GM12878 (cell line): ENCODE measurements at regions not wholly inside any gene's neighbourhood (a gene's known extent, or its start where the extent isn't known, plus 50 kb on each side); places are given as distances from the start of the nearest gene placed in this dataset.

Experiments
- ATAC-seq: fragments of 200-7000 bp; cut with Tn5 transposase; 3 replicates; pipeline ENCODE4 v1.9.1; 2020; ENCODE audit warnings: mild to moderate bottlenecking, moderate library complexity
- BruUV-seq: library from RNA; stranded (reverse); fragments of 400-500 nt; replicated peaks from 2 replicates; lab custom pipeline; 2021; lab: Mats Ljungman, UMichigan
- CTCF ChIA-PET: fragments of 300-600 bp; sonication (Branson Sonifier 250); formaldehyde crosslinking; extraction: SDS; loops from one replicate; lab custom pipeline; 2021; ENCODE audit warnings: inconsistent platforms; lab: Yijun Ruan, JAX
- POLR2A ChIA-PET: fragments of 350-600 bp; formaldehyde crosslinking; extraction: SDS; loops from one replicate; lab custom pipeline; 2021; ENCODE audit warnings: inconsistent platforms; lab: Charles Lee
- RAD21 ChIA-PET: fragments of 300-600 bp; sonication (Branson Sonifier 250); formaldehyde crosslinking; loops from one replicate; lab custom pipeline; 2023; ENCODE audit warnings: antibody characterized with exemption; ENCODE audit not compliant: unreplicated experiment; lab: Charles Lee
- SMC1A ChIA-PET: fragments of 300-600 bp; sonication (Branson Sonifier 250); formaldehyde crosslinking; loops from one replicate; lab custom pipeline; 2023; ENCODE audit not compliant: unreplicated experiment, uncharacterized antibody; lab: Charles Lee
- DNase-seq: peaks from one replicate; pipeline ENCODE4 v3.0.0-alpha.2; 2011; ENCODE audit warnings: low read depth, low spot score
- FAIRE-seq: peaks from 3 replicates; lab custom pipeline; 2011; peaks lifted over from hg19 to GRCh38; lab: Jason Lieb, UNC
- H2AFZ ChIP-seq: 2 replicates; pipeline ENCODE4 v1.6.0; 2011; ENCODE audit warnings: low read depth, low read length, control low read depth; ENCODE audit not compliant: control insufficient read depth
- H3K27ac ChIP-seq: 2 replicates; pipeline ENCODE4 v1.5.1; 2011; ENCODE audit warnings: control low read depth; ENCODE audit not compliant: control insufficient read depth, insufficient read depth
- H3K27me3 ChIP-seq, 2 experiments: replicated peaks in 1 of 2; 2 replicates each; pipeline versions ENCODE4 v1.6.0 to v1.6.1; 2011; ENCODE audit warnings: low read length in 1 of 2; ENCODE audit not compliant: control insufficient read depth in 2 of 2, insufficient read depth in 2 of 2
- H3K36me3 ChIP-seq, 2 experiments: 2 replicates each; pipeline ENCODE4 v1.5.1; 2011; ENCODE audit warnings: low read length in 1 of 2; ENCODE audit not compliant: control insufficient read depth in 2 of 2, insufficient read depth in 2 of 2
- H3K4me1 ChIP-seq: 2 replicates; pipeline ENCODE4 v1.6.1; 2011; ENCODE audit warnings: mild to moderate bottlenecking, low read length, moderate library complexity, mixed read lengths; ENCODE audit not compliant: control insufficient read depth, insufficient read depth
- H3K4me2 ChIP-seq: 2 replicates; pipeline ENCODE4 v1.6.0; 2011; ENCODE audit warnings: control low read depth; ENCODE audit not compliant: control insufficient read depth, insufficient read depth
- H3K4me3 ChIP-seq: fragments of 200-600 bp; sonication (generic); 2 replicates; pipeline ENCODE4 v1.5.1; 2016
- H3K79me2 ChIP-seq: 2 replicates; pipeline ENCODE4 v1.6.0; 2011; ENCODE audit warnings: low read length; ENCODE audit not compliant: control insufficient read depth, insufficient read depth
- H3K9ac ChIP-seq: 2 replicates; pipeline ENCODE4 v1.8.0; 2011; ENCODE audit warnings: low read length, control low read depth, mixed read lengths; ENCODE audit not compliant: control insufficient read depth, insufficient read depth
- H3K9me3 ChIP-seq: replicated peaks from 3 replicates; pipeline ENCODE4 v1.5.1; 2011; ENCODE audit warnings: mild to moderate bottlenecking, low read length; ENCODE audit not compliant: control insufficient read depth, insufficient read depth
- H4K20me1 ChIP-seq: 2 replicates; pipeline ENCODE4 v1.6.0; 2011; ENCODE audit not compliant: control insufficient read depth, insufficient read depth
- CHD2 ChIP-seq: IDR thresholded peaks from 2 replicates; pipeline ENCODE4 v1.6.1; 2011; ENCODE audit warnings: low read depth, low read length, improper control_type of control experiment, borderline replicate concordance
- CTCF ChIP-seq, 3 experiments: IDR thresholded peaks in 2 of 3; conservative IDR thresholded peaks in 1 of 3; 2 replicates each; pipeline ENCODE4 v1.5.1; 2011; ENCODE audit warnings: low read depth in 3 of 3, low read length in 3 of 3, mild to moderate bottlenecking in 3 of 3, control low read depth in 2 of 3, moderate library complexity in 2 of 3, inconsistent platforms in 1 of 3, mixed read lengths in 1 of 3; ENCODE audit not compliant: control insufficient read depth in 2 of 3, insufficient read depth in 1 of 3; ENCODE audit errors: extremely low read depth in 1 of 3
- EGR1 ChIP-seq, 2 experiments: IDR thresholded peaks; 1 replicate in 1 of 2; 2 replicates in 1 of 2; pipeline ENCODE4 v1.6.1; 2011 to 2012; ENCODE audit warnings: low read depth in 2 of 2, low read length in 2 of 2, borderline replicate concordance in 1 of 2, mild to moderate bottlenecking in 1 of 2, moderate library complexity in 1 of 2
- ETV6 ChIP-seq, 2 experiments: fragments of 450-650 bp in 1 of 2; IDR thresholded peaks in 1 of 2; conservative IDR thresholded peaks in 1 of 2; 2 replicates each; pipeline ENCODE4 v1.6.1; 2014; ENCODE audit warnings: antibody characterized with exemption in 1 of 2, borderline replicate concordance in 1 of 2, low read depth in 1 of 2, mild to moderate bottlenecking in 1 of 2, moderate library complexity in 1 of 2
- FOS ChIP-seq: IDR thresholded peaks from 3 replicates; pipeline ENCODE4 v1.6.1; 2011; ENCODE audit warnings: borderline replicate concordance; ENCODE audit not compliant: insufficient read length; ENCODE audit errors: extremely low read depth
- IKZF1 ChIP-seq: fragments of 450-650 bp; conservative IDR thresholded peaks from 2 replicates; pipeline ENCODE4 v1.6.1; 2017; ENCODE audit warnings: antibody characterized with exemption, mild to moderate bottlenecking
- JUND ChIP-seq: IDR thresholded peaks from 2 replicates; pipeline ENCODE4 v1.6.1; 2012; ENCODE audit warnings: low read depth, mild to moderate bottlenecking, low read length, improper control_type of control experiment, moderate library complexity
- NBN ChIP-seq: fragments of 450-650 bp; IDR thresholded peaks from 2 replicates; pipeline ENCODE4 v1.6.1; 2016
- RAD21 ChIP-seq: IDR thresholded peaks from 2 replicates; pipeline ENCODE4 v1.6.1; 2011; ENCODE audit warnings: mild to moderate bottlenecking, low read depth, low read length, moderate library complexity; ENCODE audit not compliant: insufficient read depth
- RB1 ChIP-seq: fragments of 450-650 bp; formaldehyde crosslinking; IDR thresholded peaks from 2 replicates; pipeline ENCODE4 v1.6.1; 2017; ENCODE audit warnings: mild to moderate bottlenecking, borderline replicate concordance
- RELB ChIP-seq: fragments of 450-650 bp; IDR thresholded peaks from 2 replicates; pipeline ENCODE4 v1.6.1; 2017; ENCODE audit warnings: low read depth, mild to moderate bottlenecking, moderate library complexity
- SMC3 ChIP-seq: IDR thresholded peaks from 2 replicates; pipeline ENCODE4 v1.6.1; 2011; ENCODE audit warnings: low read length, improper control_type of control experiment, borderline replicate concordance
- SREBF2 ChIP-seq: IDR thresholded peaks from 2 replicates; pipeline ENCODE4 v1.6.1; 2012; ENCODE audit warnings: mild to moderate bottlenecking, low read length
- STAT3 ChIP-seq: IDR thresholded peaks from 2 replicates; pipeline ENCODE4 v1.6.1; 2011; ENCODE audit warnings: low read depth, low read length, improper control_type of control experiment
- TBL1XR1 ChIP-seq: IDR thresholded peaks from 2 replicates; pipeline ENCODE4 v1.6.1; 2012; ENCODE audit warnings: low read depth, low read length, improper control_type of control experiment
- USF1 ChIP-seq: IDR thresholded peaks from 2 replicates; pipeline ENCODE4 v1.6.1; 2011; ENCODE audit warnings: borderline replicate concordance, low read depth, mild to moderate bottlenecking, moderate library complexity, mixed read lengths, low read length; ENCODE audit not compliant: insufficient read depth; ENCODE audit errors: extremely low read length
- in situ Hi-C: fragments of 300-500 bp; cut with MboI; formaldehyde crosslinking; loops from 9 replicates; pipeline ENCODE4 v1.14.3; 2018; ENCODE audit warnings: mixed read lengths
- intact Hi-C: fragments of 100-400 bp; cut with micrococcal nuclease; formaldehyde crosslinking; loops from one replicate; pipeline ENCODE4 v1.14.2; 2022; ENCODE audit not compliant: unreplicated experiment

DNA sequence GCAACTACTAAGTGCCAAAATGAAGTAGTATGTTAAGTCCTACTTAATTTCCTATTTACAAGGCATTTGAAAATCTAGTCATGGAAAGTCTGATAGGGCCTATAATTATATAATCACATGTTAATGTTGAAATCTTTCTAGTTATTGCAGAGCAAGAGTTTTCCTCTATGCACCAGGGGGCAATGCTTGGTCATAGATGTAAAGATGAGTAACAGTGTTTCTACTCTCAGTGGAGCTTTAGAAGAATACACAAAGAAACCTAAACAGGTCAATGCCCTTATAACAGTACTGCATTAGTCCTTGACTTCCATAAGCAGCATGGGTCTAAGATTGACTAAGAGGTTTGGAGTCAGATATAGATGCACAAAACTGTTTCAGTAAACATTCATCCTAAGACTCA is 218.7 kb downstream of the KCTD12 start:
- Histone ChIP-seq H3K27ac (no peak overlapping the region), H2AFZ (no peak overlapping the region)
- FAIRE-seq (no peak), DNase-seq (no peak), ATAC-seq (peak; percentile 46; the same call in 2 of the 3 replicates)
- TF ChIP-seq NBN = no peak
- no peak for TF ChIP-seq ETV6 (conservative IDR thresholded peaks at IDR 0.05 in 1 of 2, IDR thresholded peaks at IDR 0.05 in 1 of 2; ENCODE audit: borderline replicate concordance in 1 of 2, low read depth in 1 of 2)
- no peak for TF ChIP-seq RELB
- no peak for TF ChIP-seq STAT3
- peak; percentile 44; the same call in 1 of the 2 replicates for TF ChIP-seq SMC3
- TF ChIP-seq IKZF1 = no peak
- no peak for TF ChIP-seq CHD2
- no peak for TF ChIP-seq RB1
- no peak for TF ChIP-seq JUND
- TF ChIP-seq USF1 = no peak
- no peak for TF ChIP-seq TBL1XR1
- TF ChIP-seq RAD21 = peak; percentile 63
- TF ChIP-seq FOS = no peak
- 0 out of 6 replicates have a peak, but pooled peaks of 2 of the 3 experiments have one; percentile 1 to 7 for TF ChIP-seq CTCF (IDR thresholded peaks at IDR 0.05 in 2 of 3, conservative IDR thresholded peaks at IDR 0.05 in 1 of 3; ENCODE audit: control insufficient read depth in 2 of 3, extremely low read depth in 1 of 3, insufficient read depth in 1 of 3, low read depth in 3 of 3, low read length in 3 of 3)
- no peak for TF ChIP-seq EGR1 (IDR thresholded peaks at IDR 0.05; ENCODE audit: borderline replicate concordance in 1 of 2, low read depth in 2 of 2, low read length in 2 of 2)
- TF ChIP-seq SREBF2 = no peak
- TF ChIP-seq, all 136 proteins: peak for 3
- no TSS peak for BruUV-seq
- CTCF ChIA-PET = interaction anchor here (0.6 to 2.2 kb wide), 4 partner anchors 11 to 1849 kb away, joined by 3 to 7 read pairs (median 5); no protein-coding TSS in a partner anchor
- RAD21 ChIA-PET = no interaction called here
- POLR2A ChIA-PET = no interaction called here
- SMC1A ChIA-PET = interaction anchor here (1.8 kb wide), 1 partner anchor 236 kb away, joined by 5 read pairs; no protein-coding TSS in a partner anchor
- H3K9ac ChIP-seq = no peak overlapping the region
- no peaks in the 10 kb centered on the region for H3K4me1 ChIP-seq
- H3K4me3 ChIP-seq = no peak overlapping the region
- H3K27me3 ChIP-seq = no peaks in the 10 kb centered on the region
- in situ Hi-C loops (loop anchor here (10.0 kb wide), 1 partner anchor 237 kb away; no protein-coding TSS in a partner anchor), intact Hi-C loops (loop anchor here (1.0 kb wide), 1 partner anchor 236 kb away; no protein-coding TSS in a partner anchor)
- H4K20me1 ChIP-seq = no peaks in the 10 kb centered on the region
- H3K79me2 ChIP-seq = no peaks in the 10 kb centered on the region
- no peak overlapping the region for H3K4me2 ChIP-seq
- no peaks in the 10 kb centered on the region for H3K9me3 ChIP-seq
- no peaks in the 10 kb centered on the region for H3K36me3 ChIP-seq
